Esophagus muscularis mucosa (tissue), 4 donors: ENCODE measurements at regions not wholly inside any gene's neighbourhood (a gene's known extent, or its start where the extent isn't known, plus 50 kb on each side); places are given as distances from the start of the nearest gene placed in this dataset.

ENCODE experiments used
- DNase-seq: peaks from one replicate; pipeline ENCODE4 v3.0.0-alpha.2; 2017; ENCODE audit errors: extremely low spot score
- H3K27ac ChIP-seq, 4 donors: fragments of 200-600 bp; sonication (generic); replicated peaks in 1 of 4; 1 replicate in 3 of 4; 2 replicates in 1 of 4; pipeline ENCODE4 v1.5.1; 2016 to 2019; ENCODE audit warnings: mild to moderate bottlenecking in 1 of 4
- H3K27me3 ChIP-seq, 4 donors: fragments of 200-600 bp; sonication (generic); one replicate each; pipeline versions ENCODE4 v1.5.1 to v1.6.0; 2016 to 2019
- H3K36me3 ChIP-seq, 4 donors: fragments of 200-600 bp; sonication (generic); one replicate each; pipeline ENCODE4 v1.5.1; 2016 to 2019
- H3K4me1 ChIP-seq, 4 donors: fragments of 200-600 bp; sonication (generic); one replicate each; pipeline ENCODE4 v1.5.1; 2016 to 2019
- H3K4me3 ChIP-seq, 4 donors: fragments of 200-600 bp; sonication (generic); 1 replicate in 2 of 4; 2 replicates in 2 of 4; pipeline ENCODE4 v1.5.1; 2016 to 2019; ENCODE audit warnings: mild to moderate bottlenecking in 4 of 4, moderate library complexity in 1 of 4
- H3K9me3 ChIP-seq, 4 donors: fragments of 200-600 bp; sonication (generic); 1 replicate in 3 of 4; 2 replicates in 1 of 4; pipeline ENCODE4 v1.5.1; 2016 to 2019
- EP300 ChIP-seq: sonication (generic); formaldehyde crosslinking; IDR thresholded peaks from one replicate; pipeline ENCODE4 v1.6.1; 2017; ENCODE audit warnings: antibody characterized with exemption
- POLR2A ChIP-seq: fragments of 450-650 bp; IDR thresholded peaks from one replicate; pipeline ENCODE4 v1.6.1; 2017; ENCODE audit warnings: antibody characterized with exemption, moderate library complexity, mild to moderate bottlenecking, low read depth
- POLR2AphosphoS5 ChIP-seq, 2 donors: sonication (generic); formaldehyde crosslinking; IDR thresholded peaks; one replicate each; pipeline ENCODE4 v1.6.1; 2017; ENCODE audit warnings: antibody characterized with exemption in 2 of 2
- WGBS: methylation state at CpG from one replicate; pipeline ENCODE4 v1.1.5; 2018; 5-methylcytosine and 5-hydroxymethylcytosine counted together
- intact Hi-C: fragments of 100-400 bp; cut with DNase I; formaldehyde crosslinking; loops from one replicate; pipeline ENCODE4 v1.15.1; 2023
- TF ChIP-seq, protein P1 (sequence below), 3 experiments: fragments of 200-600 bp in 2 of 3; fragments of 450-650 bp in 1 of 3; sonication (generic) in 2 of 3; IDR thresholded peaks; one replicate each; pipeline ENCODE4 v1.5.1; 2017 to 2019; ENCODE audit warnings: antibody characterized with exemption in 3 of 3, mild to moderate bottlenecking in 2 of 3, moderate library complexity in 1 of 3

DNA sequence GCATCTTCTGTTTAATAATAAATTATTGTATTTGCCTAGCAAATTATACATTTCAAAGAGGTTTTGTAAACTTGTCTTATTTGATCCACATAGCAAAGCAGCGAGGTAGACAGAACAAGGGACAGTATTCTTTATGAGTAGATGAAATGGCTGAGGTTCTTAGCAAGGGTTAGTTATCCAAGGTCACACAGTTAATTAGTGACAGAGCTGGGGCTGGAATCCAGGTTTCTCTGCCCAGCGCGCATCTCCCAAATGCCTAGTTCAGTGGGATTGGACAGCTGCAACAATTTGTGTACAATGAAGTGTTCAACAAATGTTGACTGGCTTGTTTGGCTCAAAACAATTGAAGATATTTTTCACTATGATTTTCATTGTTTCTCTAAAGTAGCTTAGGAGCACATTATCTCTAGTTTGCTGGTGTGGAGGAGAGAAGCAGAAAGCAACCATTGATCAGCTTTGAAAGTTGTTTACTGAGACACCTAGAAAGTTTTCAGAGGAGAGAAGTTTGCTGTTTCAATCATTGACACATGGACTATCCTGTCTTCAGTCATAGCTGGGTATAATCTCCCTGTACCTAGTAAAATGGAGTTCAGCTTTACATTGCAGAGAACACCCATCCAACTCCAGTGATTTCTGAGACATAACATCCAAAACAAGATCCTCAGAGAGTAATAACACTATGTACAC is 270.6 kb downstream of the FAT3 start:
- Histone ChIP-seq H3K36me3 (no peaks in the 10 kb centered on the region), H3K27me3 (no peaks in the 10 kb centered on the region), H3K4me3 (no peak overlapping the region), H3K4me1 (no peaks in the 10 kb centered on the region), H3K27ac (no peak overlapping the region), H3K9me3 (no peaks in the 10 kb centered on the region)
- no peak for DNase-seq
- 76% methylated on average over 3 of the region's 3 CpGs for WGBS
- no peak for TF ChIP-seq EP300
- no peak for TF ChIP-seq POLR2AphosphoS5 (IDR thresholded peaks at IDR 0.05)
- no peak for TF ChIP-seq POLR2A
- TF ChIP-seq, protein P1, sequence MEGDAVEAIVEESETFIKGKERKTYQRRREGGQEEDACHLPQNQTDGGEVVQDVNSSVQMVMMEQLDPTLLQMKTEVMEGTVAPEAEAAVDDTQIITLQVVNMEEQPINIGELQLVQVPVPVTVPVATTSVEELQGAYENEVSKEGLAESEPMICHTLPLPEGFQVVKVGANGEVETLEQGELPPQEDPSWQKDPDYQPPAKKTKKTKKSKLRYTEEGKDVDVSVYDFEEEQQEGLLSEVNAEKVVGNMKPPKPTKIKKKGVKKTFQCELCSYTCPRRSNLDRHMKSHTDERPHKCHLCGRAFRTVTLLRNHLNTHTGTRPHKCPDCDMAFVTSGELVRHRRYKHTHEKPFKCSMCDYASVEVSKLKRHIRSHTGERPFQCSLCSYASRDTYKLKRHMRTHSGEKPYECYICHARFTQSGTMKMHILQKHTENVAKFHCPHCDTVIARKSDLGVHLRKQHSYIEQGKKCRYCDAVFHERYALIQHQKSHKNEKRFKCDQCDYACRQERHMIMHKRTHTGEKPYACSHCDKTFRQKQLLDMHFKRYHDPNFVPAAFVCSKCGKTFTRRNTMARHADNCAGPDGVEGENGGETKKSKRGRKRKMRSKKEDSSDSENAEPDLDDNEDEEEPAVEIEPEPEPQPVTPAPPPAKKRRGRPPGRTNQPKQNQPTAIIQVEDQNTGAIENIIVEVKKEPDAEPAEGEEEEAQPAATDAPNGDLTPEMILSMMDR (IDR thresholded peaks at IDR 0.05): no peak
- intact Hi-C loops: no loop called here

DNA sequence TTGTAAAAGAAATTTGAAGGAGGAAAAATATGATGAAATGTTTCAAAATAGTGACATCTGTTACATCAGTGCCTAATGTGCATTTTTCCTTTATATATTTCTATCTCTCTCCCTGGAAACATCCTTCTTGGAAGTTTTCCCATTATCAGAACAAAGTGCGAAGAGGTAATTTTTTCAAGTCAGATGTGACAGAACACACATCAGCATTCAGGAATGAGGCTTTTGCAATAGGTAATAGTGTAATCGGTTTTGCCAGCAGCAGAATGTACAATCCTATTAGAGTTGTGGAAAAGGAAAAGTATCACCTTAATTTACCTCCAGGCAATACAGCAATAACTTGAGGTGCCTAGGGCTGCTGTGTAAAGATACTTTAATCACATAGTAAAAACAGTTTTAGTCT is 275.8 kb downstream of the FAT3 start:
- Histone ChIP-seq H3K4me1 (no peaks in the 10 kb centered on the region), H3K27ac (no peak overlapping the region), H3K9me3 (no peaks in the 10 kb centered on the region), H3K4me3 (no peak overlapping the region), H3K27me3 (no peaks in the 10 kb centered on the region), H3K36me3 (no peaks in the 10 kb centered on the region)
- intact Hi-C loops: no loop called here
- DNase-seq: no peak
- TF ChIP-seq EP300: no peak
- TF ChIP-seq, protein P1 (IDR thresholded peaks at IDR 0.05): no peak
- TF ChIP-seq POLR2A: no peak
- TF ChIP-seq POLR2AphosphoS5 (IDR thresholded peaks at IDR 0.05): no peak
- 79% methylated on average over 2 of the region's 2 CpGs for WGBS

DNA sequence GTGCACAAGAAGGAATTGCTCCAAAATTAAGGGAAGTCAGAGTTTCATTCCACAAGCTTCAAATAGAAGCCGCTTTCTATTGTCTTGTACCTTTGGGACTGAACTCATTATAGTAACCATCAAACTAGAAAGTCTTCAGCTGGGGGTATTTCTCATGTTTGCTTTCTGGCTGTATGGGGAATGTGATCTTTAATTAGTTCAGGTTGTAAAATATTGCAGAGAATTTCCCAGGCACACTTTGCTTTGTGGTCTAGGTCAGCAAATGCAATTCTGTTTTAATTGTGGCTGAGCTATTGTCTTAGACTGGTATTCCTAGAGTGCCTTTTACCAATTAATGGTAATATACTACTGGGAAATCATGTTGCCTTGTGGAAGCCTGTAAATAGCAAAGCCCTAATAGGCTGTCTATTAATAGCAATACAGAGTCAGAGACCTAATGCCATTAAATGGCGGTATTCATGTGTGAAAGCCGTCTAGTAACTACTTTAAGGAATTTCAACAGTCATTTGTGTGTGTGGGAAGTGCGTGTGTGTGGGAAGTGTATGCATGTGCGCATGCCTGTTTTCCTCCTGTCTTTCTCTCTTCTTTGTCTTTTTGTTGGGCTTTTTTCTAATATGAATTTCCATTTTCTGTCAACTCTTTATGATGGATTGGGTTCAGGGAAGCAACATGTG is 276.6 kb downstream of the FAT3 start:
- TF ChIP-seq EP300 (no peak), POLR2A (no peak), POLR2AphosphoS5 (IDR thresholded peaks at IDR 0.05) (no peak)
- TF ChIP-seq, protein P1 (IDR thresholded peaks at IDR 0.05): no peak
- no peaks in the 10 kb centered on the region for H3K9me3 ChIP-seq
- WGBS: 77% methylated on average over 5 of the region's 5 CpGs
- H3K36me3 ChIP-seq: no peaks in the 10 kb centered on the region
- no peaks in the 10 kb centered on the region for H3K27me3 ChIP-seq
- H3K4me1 ChIP-seq: no peaks in the 10 kb centered on the region
- H3K27ac ChIP-seq: no peak overlapping the region
- no peak overlapping the region for H3K4me3 ChIP-seq
- DNase-seq: no peak
- intact Hi-C loops: no loop called here

DNA sequence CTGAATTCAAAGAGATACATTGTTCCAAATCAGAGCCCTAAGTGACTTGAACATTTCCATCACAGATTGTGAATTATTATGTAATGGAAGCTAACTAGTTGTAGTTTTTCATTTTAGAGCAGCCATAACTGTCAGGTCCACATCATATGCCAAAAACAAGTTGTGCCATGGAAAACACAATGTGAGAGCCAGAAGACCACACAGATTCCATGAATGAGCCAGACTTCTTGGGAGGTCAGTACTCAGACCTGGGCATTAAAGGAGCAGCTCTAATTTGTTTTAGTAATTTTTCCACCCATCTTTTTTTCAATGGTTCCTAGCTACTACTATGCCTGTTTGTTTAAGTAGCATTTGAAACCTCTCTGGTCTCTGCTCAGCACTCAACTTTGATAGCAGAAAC is 279.4 kb downstream of the FAT3 start:
- Histone ChIP-seq H3K27ac (no peak overlapping the region), H3K27me3 (no peaks in the 10 kb centered on the region), H3K4me1 (no peaks in the 10 kb centered on the region), H3K9me3 (no peaks in the 10 kb centered on the region), H3K4me3 (no peak overlapping the region), H3K36me3 (no peaks in the 10 kb centered on the region)
- no peak for DNase-seq
- intact Hi-C loops: no loop called here
- TF ChIP-seq, protein P1 (IDR thresholded peaks at IDR 0.05): no peak
- TF ChIP-seq EP300: no peak
- no peak for TF ChIP-seq POLR2AphosphoS5 (IDR thresholded peaks at IDR 0.05)
- no peak for TF ChIP-seq POLR2A
